H1 (cell line): ENCODE measurements at regions not wholly inside any gene's neighbourhood (a gene's known extent, or its start where the extent isn't known, plus 50 kb on each side); places are given as distances from the start of the nearest gene placed in this dataset.

Experiments used
- CTCF ChIA-PET: fragments of 300-600 bp; sonication (Branson Sonifier 250); formaldehyde crosslinking; loops from one replicate; lab custom pipeline; 2021; ENCODE audit not compliant: partially characterized antibody; lab: Charles Lee
- POLR2A ChIA-PET: fragments of 300-600 bp; sonication (Branson Sonifier 250); formaldehyde crosslinking; loops from one replicate; lab custom pipeline; 2021; ENCODE audit warnings: inconsistent platforms; ENCODE audit not compliant: partially characterized antibody; lab: Charles Lee
- DNase-seq, 2 experiments: peaks; one replicate each; pipeline versions ENCODE4 v3.0.0 to v3.0.0-alpha.2; 2010 to 2022; ENCODE audit warnings: low spot score in 2 of 2, low read depth in 1 of 2, mixed read lengths in 1 of 2
- FAIRE-seq: peaks from 2 replicates; lab custom pipeline; 2011; peaks lifted over from hg19 to GRCh38; lab: Jason Lieb, UNC
- H2AFZ ChIP-seq: 2 replicates; pipeline ENCODE4 v1.8.1; 2012; ENCODE audit warnings: low read length, inconsistent platforms
- H2AK5ac ChIP-seq: 2 replicates; pipeline ENCODE4 v1.6.1; 2013; ENCODE audit warnings: low read depth, low read length
- H2BK120ac ChIP-seq: replicated peaks from 2 replicates; pipeline ENCODE3; 2013; ENCODE audit warnings: low read depth, low read length, inconsistent platforms
- H2BK12ac ChIP-seq: 2 replicates; pipeline ENCODE4 v1.6.1; 2013; ENCODE audit warnings: low read depth, low read length
- H2BK15ac ChIP-seq: 2 replicates; pipeline ENCODE4 v1.6.1; 2013; ENCODE audit warnings: low read length
- H2BK20ac ChIP-seq: 2 replicates; pipeline ENCODE4 v1.6.1; 2013; ENCODE audit warnings: low read length
- H2BK5ac ChIP-seq: 2 replicates; pipeline ENCODE4 v1.6.1; 2013; ENCODE audit warnings: low read depth, low read length
- H3K14ac ChIP-seq: 2 replicates; pipeline ENCODE4 v1.6.1; 2013; ENCODE audit warnings: inconsistent platforms; ENCODE audit not compliant: insufficient read length
- H3K18ac ChIP-seq: 2 replicates; pipeline ENCODE4 v1.6.1; 2013; ENCODE audit warnings: low read length; ENCODE audit errors: extremely low read depth
- H3K23ac ChIP-seq: 2 replicates; pipeline ENCODE4 v1.6.1; 2013; ENCODE audit warnings: inconsistent platforms; ENCODE audit not compliant: insufficient read length
- H3K23me2 ChIP-seq: 2 replicates; pipeline ENCODE4 v1.6.1; 2013; ENCODE audit warnings: low read depth, low read length
- H3K27ac ChIP-seq: 2 replicates; pipeline ENCODE4 v1.6.1; 2011; ENCODE audit warnings: low read depth, low read length, inconsistent platforms
- H3K27me3 ChIP-seq, 4 experiments: replicated peaks in 1 of 4; 1 replicate in 1 of 4; 2 replicates in 3 of 4; pipeline versions ENCODE4 v1.6.1 to v1.8.1; 2011 to 2013; ENCODE audit warnings: low read length in 3 of 4, mild to moderate bottlenecking in 3 of 4, inconsistent platforms in 2 of 4, mixed read lengths in 2 of 4, moderate library complexity in 1 of 4; ENCODE audit not compliant: control insufficient read depth in 3 of 4, insufficient read depth in 3 of 4; ENCODE audit errors: extremely low read depth in 1 of 4
- H3K36me3 ChIP-seq, 4 experiments: 2 replicates each; pipeline versions ENCODE4 v1.6.1 to v1.8.1; 2011 to 2013; ENCODE audit warnings: mild to moderate bottlenecking in 4 of 4, low read length in 3 of 4, moderate library complexity in 2 of 4, control low read depth in 1 of 4, inconsistent platforms in 1 of 4; ENCODE audit not compliant: insufficient read depth in 4 of 4, control insufficient read depth in 2 of 4
- H3K4ac ChIP-seq: replicated peaks from 2 replicates; pipeline ENCODE3; 2013; ENCODE audit warnings: low read length, low read depth, mixed read lengths, inconsistent platforms; ENCODE audit not compliant: insufficient read length
- H3K4me1 ChIP-seq, 4 experiments: replicated peaks in 1 of 4; 1 replicate in 1 of 4; 2 replicates in 3 of 4; pipeline versions ENCODE4 v1.6.1 to v1.8.1; 2011 to 2013; ENCODE audit warnings: low read length in 3 of 4, inconsistent platforms in 2 of 4, mixed read lengths in 1 of 4; ENCODE audit not compliant: insufficient read depth in 4 of 4, control insufficient read depth in 3 of 4
- H3K4me2 ChIP-seq, 2 experiments: 2 replicates each; pipeline versions ENCODE4 v1.6.1 to v1.8.1; 2011 to 2013; ENCODE audit warnings: low read depth in 2 of 2, low read length in 2 of 2, control low read depth in 1 of 2, inconsistent platforms in 1 of 2, mild to moderate bottlenecking in 1 of 2; ENCODE audit not compliant: insufficient read depth in 1 of 2
- H3K4me3 ChIP-seq, 4 experiments: fragments of 200-600, 300-600 bp in 1 of 4; sonication (generic), shearing (Covaris generic), sonication (Bioruptor Twin) in 1 of 4; 2 replicates each; pipeline versions ENCODE4 v1.5.1 to v1.8.1; 2011 to 2016; ENCODE audit warnings: low read length in 4 of 4, low read depth in 3 of 4, control low read depth in 2 of 4, inconsistent platforms in 2 of 4, mild to moderate bottlenecking in 2 of 4, mixed read lengths in 1 of 4, moderate library complexity in 1 of 4; ENCODE audit not compliant: insufficient read depth in 2 of 4; ENCODE audit errors: extremely low read depth in 1 of 4
- H3K56ac ChIP-seq: replicated peaks from 2 replicates; pipeline ENCODE3; 2013; ENCODE audit warnings: low read depth, mild to moderate bottlenecking, mixed read lengths, low read length, inconsistent platforms; ENCODE audit not compliant: insufficient read length
- H3K79me1 ChIP-seq: 2 replicates; pipeline ENCODE4 v1.6.1; 2013; ENCODE audit warnings: low read depth, low read length, control low read depth
- H3K79me2 ChIP-seq, 2 experiments: 2 replicates each; pipeline versions ENCODE4 v1.6.1 to v1.8.1; 2012 to 2013; ENCODE audit warnings: low read length in 2 of 2, mild to moderate bottlenecking in 2 of 2, inconsistent platforms in 1 of 2; ENCODE audit not compliant: insufficient read depth in 2 of 2, control insufficient read depth in 1 of 2
- H3K9ac ChIP-seq, 4 experiments: replicated peaks in 1 of 4; 1 replicate in 1 of 4; 2 replicates in 3 of 4; pipeline versions ENCODE4 v1.6.1 to v1.8.1; 2011 to 2013; ENCODE audit warnings: low read depth in 3 of 4, low read length in 3 of 4, control low read depth in 2 of 4, mild to moderate bottlenecking in 2 of 4, moderate library complexity in 2 of 4, inconsistent platforms in 1 of 4; ENCODE audit errors: extremely low read depth in 1 of 4
- H3K9me3 ChIP-seq, 2 experiments: 2 replicates each; pipeline versions ENCODE4 v1.6.1 to v1.8.1; 2012 to 2013; ENCODE audit warnings: mild to moderate bottlenecking in 2 of 2, moderate library complexity in 2 of 2, control low read depth in 1 of 2, inconsistent platforms in 1 of 2, low read depth in 1 of 2, low read length in 1 of 2, mixed read lengths in 1 of 2; ENCODE audit not compliant: insufficient read depth in 2 of 2
- H4K20me1 ChIP-seq, 2 experiments: replicated peaks in 1 of 2; 2 replicates each; pipeline versions ENCODE3 to v1.8.1; 2011 to 2013; ENCODE audit warnings: inconsistent platforms in 2 of 2, low read length in 2 of 2, mild to moderate bottlenecking in 1 of 2; ENCODE audit not compliant: insufficient read depth in 2 of 2, control insufficient read depth in 1 of 2
- H4K5ac ChIP-seq: 2 replicates; pipeline ENCODE4 v1.6.1; 2013; ENCODE audit warnings: low read length, low read depth, mixed read lengths, inconsistent platforms; ENCODE audit not compliant: insufficient read length
- H4K8ac ChIP-seq: 2 replicates; pipeline ENCODE4 v1.8.0; 2013; ENCODE audit warnings: mild to moderate bottlenecking, moderate library complexity, low read length, inconsistent platforms; ENCODE audit not compliant: insufficient read depth; ENCODE audit errors: extremely low read depth
- H4K91ac ChIP-seq: replicated peaks from 2 replicates; pipeline ENCODE3; 2013; ENCODE audit warnings: low read length, mixed read lengths, inconsistent platforms; ENCODE audit not compliant: insufficient read length
- CHD2 ChIP-seq: IDR thresholded peaks from 2 replicates; pipeline ENCODE4 v1.6.1; 2012; ENCODE audit warnings: low read length, improper control_type of control experiment
- JUN ChIP-seq: IDR thresholded peaks from 2 replicates; pipeline ENCODE4 v1.6.1; 2011; ENCODE audit warnings: low read depth, mild to moderate bottlenecking, improper control_type of control experiment, low read length
- MAX ChIP-seq: IDR thresholded peaks from 2 replicates; pipeline ENCODE4 v1.6.1; 2012; ENCODE audit warnings: inconsistent platforms
- POLR2A ChIP-seq, 2 experiments: IDR thresholded peaks; 1 replicate in 1 of 2; 2 replicates in 1 of 2; pipeline ENCODE4 v1.6.1; 2011; ENCODE audit warnings: low read depth in 2 of 2, low read length in 2 of 2, mild to moderate bottlenecking in 2 of 2; ENCODE audit errors: control extremely low read depth in 1 of 2
- WGBS, 2 experiments: shearing (Covaris generic) in 1 of 2; methylation state at CpG; one replicate each; pipeline versions ENCODE4 v1.1.6 to v1.1.7; 2013 to 2015; ENCODE audit warnings: low lambda C conversion rate in 2 of 2, mixed read lengths in 2 of 2, inconsistent platforms in 1 of 2, low coverage in 1 of 2, missing lambda C conversion rate in 1 of 2; ENCODE audit not compliant: insufficient replicate concordance in 2 of 2, insufficient coverage in 1 of 2, insufficient read length in 1 of 2; ENCODE audit errors: extremely low coverage in 1 of 2, missing lambda C conversion rate in 1 of 2; 5-methylcytosine and 5-hydroxymethylcytosine counted together

- no peak overlapping the region for H4K5ac ChIP-seq
- no peak overlapping the region for H3K4ac ChIP-seq
- no peak overlapping the region for H2AK5ac ChIP-seq
- no peak overlapping the region for H3K18ac ChIP-seq
- no peak overlapping the region for H3K56ac ChIP-seq
- H2BK20ac ChIP-seq = no peak overlapping the region
- 92% methylated on average over 4 of the region's 4 CpGs; no CpG with 5 or more reads in 1 of the 2 experiments for WGBS, 2 experiments
- H4K8ac ChIP-seq = no peak overlapping the region
- H3K36me3 ChIP-seq = no peaks in the 10 kb centered on the region
- H2AFZ ChIP-seq = no peak overlapping the region
- H2BK12ac ChIP-seq = no peak overlapping the region
- no peak overlapping the region for H3K4me2 ChIP-seq
- no peak overlapping the region for H3K23ac ChIP-seq
- no peaks in the 10 kb centered on the region for H3K79me1 ChIP-seq
- ChIA-PET POLR2A (no interaction called here), CTCF (interaction anchor here (0.9 kb wide), 1 partner anchor 461 kb away, joined by 3 read pairs; no protein-coding TSS in a partner anchor)
- no peak overlapping the region for H4K91ac ChIP-seq
- no peaks in the 10 kb centered on the region for H3K9me3 ChIP-seq
- no peaks in the 10 kb centered on the region for H3K79me2 ChIP-seq
- H3K27ac ChIP-seq = no peak overlapping the region
- FAIRE-seq (no peak), DNase-seq (no peak)
- H3K9ac ChIP-seq = no peak overlapping the region
- H3K4me3 ChIP-seq = no peak overlapping the region
- no peaks in the 10 kb centered on the region for H3K23me2 ChIP-seq
- H2BK5ac ChIP-seq = no peak overlapping the region
- TF ChIP-seq MAX (no peak), CHD2 (no peak), POLR2A (IDR thresholded peaks at IDR 0.05; ENCODE audit: control extremely low read depth in 1 of 2, low read depth in 2 of 2, low read length in 2 of 2) (no peak), JUN (no peak)
- no peaks in the 10 kb centered on the region for H3K27me3 ChIP-seq
- no peaks in the 10 kb centered on the region for H3K4me1 ChIP-seq
- H2BK120ac ChIP-seq = no peak overlapping the region
- no peak overlapping the region for H3K14ac ChIP-seq
- H4K20me1 ChIP-seq = no peaks in the 10 kb centered on the region
- H2BK15ac ChIP-seq = no peak overlapping the region
Observed at GRCh38 chr10:121404611-121405010, 193.6 kb downstream of the FGFR2 start.
